Adipocyte (in vitro differentiated cells): ENCODE measurements at regions not wholly inside any gene's neighbourhood (a gene's known extent, or its start where the extent isn't known, plus 50 kb on each side); places are given as distances from the start of the nearest gene placed in this dataset.
A peak's percentile ranks its signal among the peaks of the same experiment; 100 is the strongest.

Source experiments
- DNase-seq: peaks from one replicate; pipeline ENCODE4 v3.0.0-alpha.2; 2015; ENCODE audit warnings: low read depth
- H3K27me3 ChIP-seq: replicated peaks from 2 replicates; pipeline ENCODE4 v1.7.0; 2013; ENCODE audit warnings: mild to moderate bottlenecking, low read length, moderate library complexity; ENCODE audit not compliant: control insufficient read depth, insufficient read depth
- H3K36me3 ChIP-seq: 2 replicates; pipeline ENCODE4 v1.7.0; 2013; ENCODE audit warnings: low read length, mild to moderate bottlenecking, moderate library complexity; ENCODE audit not compliant: control insufficient read depth, insufficient read depth, severe bottlenecking
- H3K4me1 ChIP-seq: 2 replicates; pipeline ENCODE4 v1.7.0; 2013; ENCODE audit warnings: mild to moderate bottlenecking, low read length, moderate library complexity; ENCODE audit not compliant: control insufficient read depth, insufficient read depth
- H3K4me3 ChIP-seq: 2 replicates; pipeline ENCODE4 v1.7.0; 2013; ENCODE audit warnings: mild to moderate bottlenecking, low read length, moderate library complexity
- H3K9ac ChIP-seq: 2 replicates; pipeline ENCODE4 v1.7.0; 2013; ENCODE audit warnings: mild to moderate bottlenecking, low read length, moderate library complexity
- H3K9me3 ChIP-seq: 2 replicates; pipeline ENCODE4 v1.7.0; 2013; ENCODE audit warnings: mild to moderate bottlenecking, low read length, moderate library complexity; ENCODE audit not compliant: control insufficient read depth

DNA sequence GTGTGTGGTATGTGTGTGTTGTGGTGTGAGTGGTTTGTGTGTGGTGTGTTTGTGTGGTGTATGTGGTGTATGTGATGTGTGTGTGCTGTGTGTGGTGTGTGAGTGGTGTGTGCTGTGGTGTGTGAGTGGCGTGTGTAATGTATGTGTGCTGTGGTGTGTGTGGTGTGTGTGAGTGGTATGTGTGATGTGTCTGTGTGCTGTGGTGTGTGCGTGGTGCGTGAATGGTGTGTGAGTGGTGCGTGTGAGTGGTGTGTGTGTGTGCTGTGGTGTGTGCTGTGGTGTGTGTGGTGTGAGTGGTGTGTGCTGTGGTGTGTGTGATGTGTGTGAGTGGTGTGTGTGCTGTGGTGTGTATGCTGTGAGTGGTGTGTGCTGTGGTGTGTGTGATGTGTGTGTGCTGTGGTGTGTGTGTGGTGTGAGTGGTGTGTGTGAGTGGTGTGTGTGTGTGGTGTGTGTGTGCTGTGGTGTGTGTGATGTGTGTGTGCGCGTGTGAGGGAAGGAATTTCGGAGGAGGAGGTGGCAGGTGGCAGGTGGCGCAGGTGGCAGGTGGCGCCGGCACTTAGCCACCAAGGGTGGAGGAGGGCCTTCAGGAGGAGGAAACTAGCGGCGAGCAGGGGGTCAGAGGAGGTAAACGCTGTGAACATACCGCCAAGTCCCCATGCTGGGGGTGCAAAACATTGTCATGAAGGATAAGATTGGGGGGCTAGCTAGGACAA, 191.8 kb downstream of the MELK start:
- Histone ChIP-seq H3K4me1 (no peaks in the 10 kb centered on the region), H3K4me3 (no peak overlapping the region), H3K36me3 (no peaks in the 10 kb centered on the region), H3K9ac (no peak overlapping the region), H3K27me3 (peaks cover 65% of the 10 kb centered on the region), H3K9me3 (no peaks in the 10 kb centered on the region)
- DNase-seq = no peak

DNA sequence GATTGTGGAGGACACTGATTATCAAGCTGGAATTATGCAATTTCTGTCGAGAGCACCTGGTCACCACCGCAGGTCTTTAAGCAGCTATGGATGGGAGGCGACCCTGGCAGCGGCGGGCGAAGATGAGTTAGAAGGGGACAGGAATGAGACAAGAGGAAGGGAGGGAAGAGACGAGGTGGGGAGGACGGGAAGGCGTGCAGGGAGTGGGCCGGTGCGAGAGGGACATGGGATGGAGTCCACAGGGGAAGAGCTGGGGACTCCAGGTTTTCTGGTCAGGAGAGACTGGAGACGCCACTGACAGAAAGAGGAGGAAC, 192.3 kb downstream of the MELK start:
- Histone ChIP-seq H3K36me3 (no peaks in the 10 kb centered on the region), H3K9ac (no peak overlapping the region), H3K4me3 (no peak overlapping the region)

DNA sequence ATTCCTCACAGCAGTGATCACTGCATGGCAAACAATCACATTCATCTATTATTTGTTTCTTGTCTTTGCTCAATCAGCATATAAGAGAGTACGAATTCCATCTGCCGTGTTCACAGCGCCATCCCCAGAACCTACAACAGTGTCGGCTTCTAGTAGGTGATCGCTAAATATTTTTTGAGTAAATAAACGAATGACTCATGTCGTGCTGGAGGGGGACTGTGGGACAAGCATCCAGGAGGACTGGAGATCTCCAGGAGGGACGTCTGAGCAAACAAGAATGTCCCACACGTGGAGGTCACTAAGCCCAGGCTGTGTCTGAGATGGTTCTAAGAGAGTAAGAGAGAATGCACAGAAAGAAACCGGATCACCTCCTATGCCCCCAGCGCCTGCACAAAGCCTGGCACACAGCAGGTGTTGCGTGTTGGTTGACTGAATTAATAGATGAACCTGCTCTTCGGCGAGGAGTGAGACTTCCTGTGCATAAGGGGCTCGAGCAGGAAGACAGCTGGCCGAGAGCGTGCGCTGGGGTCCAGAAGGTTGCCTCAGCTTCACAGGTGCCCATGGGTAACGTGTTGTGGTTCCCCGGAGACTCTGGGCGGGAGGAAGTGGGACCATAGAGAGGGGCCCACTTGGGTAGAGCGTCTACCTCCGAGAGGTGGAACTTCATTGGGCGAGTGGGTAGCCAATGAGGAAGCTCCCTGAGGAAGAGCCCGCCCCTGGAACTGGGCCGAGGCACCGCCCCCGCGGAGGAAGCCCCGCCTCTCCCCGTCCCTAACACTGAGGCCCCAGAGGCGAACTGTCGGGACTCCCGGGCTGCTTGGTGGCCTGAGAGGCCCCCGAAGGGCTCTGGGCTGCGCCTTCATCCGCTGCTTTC, 193.0 kb downstream of the MELK start:
- DNase-seq = no peak
- Histone ChIP-seq H3K9me3 (no peaks in the 10 kb centered on the region), H3K36me3 (no peaks in the 10 kb centered on the region), H3K9ac (no peak overlapping the region), H3K4me3 (no peak overlapping the region), H3K27me3 (peaks cover 65% of the 10 kb centered on the region), H3K4me1 (no peaks in the 10 kb centered on the region)

More for the DNA sequence above, 192.3 kb downstream of the MELK start:
- Histone ChIP-seq H3K27me3 (peaks cover 65% of the 10 kb centered on the region), H3K4me1 (no peaks in the 10 kb centered on the region), H3K9me3 (no peaks in the 10 kb centered on the region)
- no peak for DNase-seq

DNA sequence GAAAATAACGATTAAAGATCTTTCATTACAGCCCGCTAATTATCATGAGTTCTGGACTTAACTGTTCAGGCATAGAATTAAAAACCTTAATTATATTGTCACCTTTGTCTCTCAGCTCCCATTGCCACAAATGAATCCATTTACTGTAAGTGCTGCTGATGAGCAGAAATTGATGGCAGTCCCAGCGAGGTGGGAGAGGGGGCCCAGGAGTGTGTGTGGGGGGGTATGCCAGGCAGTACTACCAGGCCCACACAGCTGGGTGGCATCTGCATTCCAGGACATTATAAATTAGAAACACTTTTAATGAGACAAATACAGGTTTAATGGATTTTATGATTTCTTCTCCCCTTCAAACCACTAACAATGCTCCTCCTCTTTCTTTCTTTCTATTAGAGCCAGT, 196.0 kb downstream of the MELK start:
- no peaks in the 10 kb centered on the region for H3K9me3 ChIP-seq
- H3K4me1 ChIP-seq = no peaks in the 10 kb centered on the region
- peaks cover 65% of the 10 kb centered on the region for H3K27me3 ChIP-seq

DNA sequence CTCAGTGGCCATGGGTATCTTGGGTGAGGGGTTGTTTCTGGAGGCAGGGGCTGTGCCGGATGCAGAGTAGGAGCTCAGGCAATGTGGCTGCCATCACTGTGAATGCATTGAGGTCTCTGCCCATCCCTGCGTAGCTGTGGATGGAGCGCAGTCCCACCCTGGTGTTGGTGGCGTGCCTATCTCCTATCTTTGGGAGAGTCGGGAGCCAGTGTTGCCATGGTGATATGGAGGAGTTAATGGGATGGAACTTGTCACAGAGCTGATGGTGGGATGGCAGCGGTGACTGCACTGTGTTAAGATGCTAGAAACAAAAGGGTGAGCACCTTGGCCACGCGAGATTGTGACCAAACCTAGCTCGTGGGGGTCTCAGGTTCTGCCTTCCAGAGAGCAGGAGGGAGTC, 197.3 kb downstream of the MELK start:
- H3K9me3 ChIP-seq = no peaks in the 10 kb centered on the region
- no peak for DNase-seq
- no peak overlapping the region for H3K4me3 ChIP-seq
- no peaks in the 10 kb centered on the region for H3K36me3 ChIP-seq
- H3K4me1 ChIP-seq = no peaks in the 10 kb centered on the region
- H3K27me3 ChIP-seq = peaks cover 64% of the 10 kb centered on the region
- no peak overlapping the region for H3K9ac ChIP-seq

More for the DNA sequence above, 196.0 kb downstream of the MELK start:
- H3K36me3 ChIP-seq = no peaks in the 10 kb centered on the region
- no peak overlapping the region for H3K9ac ChIP-seq
- H3K4me3 ChIP-seq = no peak overlapping the region
- no peak for DNase-seq

DNA sequence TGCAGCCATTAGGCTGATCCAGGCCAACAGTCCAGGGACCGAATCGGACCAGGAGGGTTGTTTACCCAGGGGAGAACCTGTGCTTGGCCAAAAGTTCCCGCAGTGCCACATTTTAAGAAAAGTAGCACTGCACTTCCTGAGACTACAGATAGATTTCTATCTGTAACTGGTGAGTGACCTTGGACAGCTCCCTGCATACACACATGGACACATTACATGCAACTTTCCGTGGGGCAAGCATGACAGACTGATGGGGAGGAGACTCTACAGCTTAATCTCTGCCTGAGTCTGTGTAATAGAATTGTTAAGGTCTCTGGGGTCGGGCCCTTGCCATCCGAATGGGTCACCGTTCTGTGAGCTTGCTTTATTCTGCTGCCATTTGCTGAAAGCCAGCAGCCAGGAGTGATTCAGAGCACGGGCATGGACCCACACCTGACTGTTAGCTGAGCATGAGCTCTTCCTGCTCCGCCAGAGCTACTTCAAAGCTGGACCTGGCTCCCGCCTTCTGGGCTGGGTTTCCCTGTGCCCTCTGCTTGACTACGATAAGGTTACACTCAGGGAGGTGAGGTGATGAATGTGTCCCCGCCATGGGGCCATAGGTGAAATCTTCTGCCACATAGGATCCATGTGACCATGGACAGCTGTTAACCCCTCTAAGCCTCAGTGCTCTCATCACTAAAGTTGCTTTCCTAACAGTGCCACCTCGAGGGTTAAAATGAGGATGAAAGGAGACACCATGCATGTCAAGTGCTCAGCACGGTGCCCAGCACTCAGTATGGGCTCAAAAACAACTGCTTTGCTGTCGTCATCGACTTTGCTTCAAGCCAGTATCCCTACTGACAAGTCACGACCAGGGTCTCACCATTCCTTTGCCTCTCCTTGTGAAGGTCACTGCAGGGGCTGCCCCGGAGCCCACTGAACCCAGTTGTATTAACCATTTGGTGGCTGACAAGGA, 200.0 kb downstream of the MELK start:
- Histone ChIP-seq H3K9me3 (no peaks in the 10 kb centered on the region), H3K36me3 (no peaks in the 10 kb centered on the region), H3K9ac (no peak overlapping the region), H3K27me3 (peaks cover 66% of the 10 kb centered on the region), H3K4me1 (no peaks in the 10 kb centered on the region), H3K4me3 (no peak overlapping the region)
- peak; percentile 21 for DNase-seq

DNA sequence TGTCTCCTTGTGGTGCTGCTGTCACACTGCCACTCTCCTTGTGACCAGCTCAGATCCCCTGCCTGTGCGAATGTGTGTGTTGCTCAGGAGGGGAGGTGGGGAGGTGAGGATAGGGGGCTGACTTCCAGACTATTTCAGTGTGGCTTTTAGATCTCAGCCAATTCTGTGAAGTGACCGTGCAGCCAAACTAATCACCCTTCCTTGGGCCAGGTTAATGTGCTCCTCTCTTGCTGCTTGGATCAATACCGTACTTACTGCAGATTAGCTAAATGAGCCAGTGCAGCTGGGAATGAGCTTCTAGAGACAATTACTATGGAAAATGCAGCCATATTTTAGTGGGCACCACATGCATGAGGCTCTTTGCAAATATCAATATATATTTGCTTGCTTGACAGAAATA, 206.0 kb downstream of the MELK start:
- Histone ChIP-seq H3K36me3 (no peaks in the 10 kb centered on the region), H3K27me3 (peaks cover 73% of the 10 kb centered on the region), H3K4me1 (peaks cover 19% of the 10 kb centered on the region), H3K9ac (no peak overlapping the region), H3K4me3 (no peak overlapping the region), H3K9me3 (no peaks in the 10 kb centered on the region)
- DNase-seq = no peak

DNA sequence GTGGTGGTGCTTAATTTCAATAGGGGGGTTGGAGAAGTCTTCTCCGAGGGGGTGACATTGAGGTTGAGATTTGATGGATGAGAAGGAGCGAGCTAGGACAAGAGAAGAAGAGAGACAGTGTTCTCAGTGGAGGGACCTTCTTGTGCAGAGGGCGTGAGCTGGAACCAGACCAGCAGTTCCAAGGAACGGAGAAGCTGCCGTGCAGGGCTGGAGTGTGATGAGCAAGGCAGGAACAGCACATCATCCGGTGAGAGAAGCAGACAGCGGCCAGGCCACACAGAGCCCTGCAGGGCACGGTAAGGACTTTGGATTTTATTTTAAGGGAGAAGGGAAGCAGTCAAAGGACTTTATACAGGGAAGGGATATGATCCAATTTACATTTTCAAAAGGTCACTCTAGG, 206.9 kb downstream of the MELK start:
- H3K36me3 ChIP-seq = no peaks in the 10 kb centered on the region
- DNase-seq = no peak

DNA sequence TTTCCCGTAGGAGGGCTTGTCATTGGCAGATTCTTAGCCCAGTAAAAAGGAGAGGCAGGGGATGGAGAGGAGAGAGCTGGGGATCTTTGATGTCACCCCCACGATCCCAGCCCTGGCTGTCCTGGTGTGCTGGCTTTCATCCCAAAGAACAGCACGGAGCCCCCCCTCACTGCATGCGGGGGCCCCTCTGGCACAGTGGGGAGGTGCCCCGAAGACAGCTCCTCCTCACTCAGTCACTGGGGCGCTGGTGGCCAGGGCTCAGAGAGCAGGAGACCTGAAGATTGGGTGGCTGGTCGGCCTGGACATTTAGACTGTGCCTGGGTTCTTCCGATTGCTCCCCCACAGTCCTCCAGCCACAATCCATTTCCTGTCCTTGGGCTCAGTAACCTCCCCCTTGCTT, 207.5 kb downstream of the MELK start:
- no peaks in the 10 kb centered on the region for H3K36me3 ChIP-seq
- peaks cover 79% of the 10 kb centered on the region for H3K27me3 ChIP-seq
- DNase-seq = no peak
- H3K4me3 ChIP-seq = peak overlapping the region; percentile 35
- peaks cover 19% of the 10 kb centered on the region for H3K4me1 ChIP-seq
- no peaks in the 10 kb centered on the region for H3K9me3 ChIP-seq
- no peak overlapping the region for H3K9ac ChIP-seq

More for the DNA sequence above, 206.9 kb downstream of the MELK start:
- H3K4me1 ChIP-seq = peaks cover 19% of the 10 kb centered on the region
- H3K4me3 ChIP-seq = peak overlapping the region; percentile 35
- no peak overlapping the region for H3K9ac ChIP-seq
- H3K9me3 ChIP-seq = no peaks in the 10 kb centered on the region
- peaks cover 80% of the 10 kb centered on the region for H3K27me3 ChIP-seq

DNA sequence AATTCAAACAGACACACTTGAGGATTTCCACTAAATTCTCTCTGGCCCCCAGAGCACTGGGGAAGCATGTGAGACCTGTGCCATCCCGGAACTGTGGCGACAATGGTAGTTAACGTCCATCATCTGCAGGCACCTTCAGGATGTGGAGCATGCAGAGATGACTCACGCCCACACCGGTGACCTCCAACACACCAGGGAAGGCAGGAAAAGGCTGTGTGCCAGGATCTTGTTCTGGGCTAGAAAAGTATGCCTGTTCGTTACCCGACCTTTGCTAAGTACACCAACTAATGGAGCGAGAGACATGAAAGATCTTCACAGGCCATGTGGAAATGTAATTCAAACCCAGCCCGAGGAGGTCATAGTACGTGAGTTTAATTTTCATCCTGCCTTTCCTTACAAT, 208.8 kb downstream of the MELK start:
- Histone ChIP-seq H3K27me3 (peaks cover 82% of the 10 kb centered on the region), H3K9ac (no peak overlapping the region), H3K4me3 (no peak overlapping the region), H3K36me3 (no peaks in the 10 kb centered on the region), H3K9me3 (no peaks in the 10 kb centered on the region), H3K4me1 (peaks cover 19% of the 10 kb centered on the region)
- no peak for DNase-seq
